CD4-positive, alpha-beta T cell (primary cell): ENCODE measurements at regions not wholly inside any gene's neighbourhood (a gene's known extent, or its start where the extent isn't known, plus 50 kb on each side); places are given as distances from the start of the nearest gene placed in this dataset.

ENCODE experiments used
- ATAC-seq: fragments of 200-7000 bp; cut with Tn5 transposase; one replicate; pipeline ENCODE4 v1.10.0; 2022; ENCODE audit warnings: mild to moderate bottlenecking; ENCODE audit not compliant: poor library complexity
- CTCF ChIA-PET: fragments of 350-600 bp; sonication (Branson Sonifier 250); formaldehyde crosslinking; loops from one replicate; lab custom pipeline; 2021; ENCODE audit warnings: antibody characterized with exemption, inconsistent platforms; lab: Charles Lee
- POLR2A ChIA-PET: fragments of 350-600 bp; sonication (Branson Sonifier 250); formaldehyde crosslinking; loops from one replicate; lab custom pipeline; 2021; ENCODE audit warnings: antibody characterized with exemption, inconsistent platforms; lab: Charles Lee
- DNase-seq, 14 experiments: peaks; one replicate each; pipeline ENCODE4 v3.0.0-alpha.2; 2013 to 2020; ENCODE audit warnings: mixed read lengths in 2 of 14
- H3K27ac ChIP-seq, 2 donors: one replicate each; pipeline versions ENCODE4 v1.5.1 to v1.7.0; 2013; ENCODE audit warnings: low read length in 2 of 2, low read depth in 1 of 2, mild to moderate bottlenecking in 1 of 2
- H3K27me3 ChIP-seq, 2 experiments: 1 replicate in 1 of 2; 2 replicates in 1 of 2; pipeline versions ENCODE4 v1.6.1 to v1.7.0; 2013; ENCODE audit warnings: low read length in 2 of 2, control low read depth in 1 of 2, mild to moderate bottlenecking in 1 of 2, moderate library complexity in 1 of 2; ENCODE audit not compliant: insufficient read depth in 2 of 2, control insufficient read depth in 1 of 2
- H3K36me3 ChIP-seq: one replicate; pipeline ENCODE4 v1.6.1; 2013; ENCODE audit warnings: low read length, control low read depth; ENCODE audit not compliant: insufficient read depth
- H3K4me1 ChIP-seq: one replicate; pipeline ENCODE4 v1.6.1; 2013; ENCODE audit warnings: low read length, control low read depth; ENCODE audit not compliant: insufficient read depth
- H3K4me3 ChIP-seq: one replicate; pipeline ENCODE4 v1.5.1; 2013; ENCODE audit warnings: mild to moderate bottlenecking, low read length, moderate library complexity
- H3K9me3 ChIP-seq, 2 experiments: 1 replicate in 1 of 2; 2 replicates in 1 of 2; pipeline versions ENCODE4 v1.6.1 to v1.7.0; 2013; ENCODE audit warnings: low read length in 2 of 2, mild to moderate bottlenecking in 2 of 2, control low read depth in 1 of 2, moderate library complexity in 1 of 2; ENCODE audit not compliant: control insufficient read depth in 1 of 2, insufficient read depth in 1 of 2
- H3K27ac Mint-ChIP-seq: one replicate; pipeline ENCODE4 v1.8.0; 2020; ENCODE audit warnings: mixed read lengths
- H3K27me3 Mint-ChIP-seq: one replicate; pipeline ENCODE4 v1.8.0; 2021; ENCODE audit warnings: mixed read lengths
- H3K36me3 Mint-ChIP-seq: one replicate; pipeline ENCODE4 v1.8.0; 2021; ENCODE audit warnings: low read depth, mixed read lengths
- H3K4me1 Mint-ChIP-seq: one replicate; pipeline ENCODE4 v1.8.0; 2021; ENCODE audit warnings: low read depth, mixed read lengths
- H3K4me3 Mint-ChIP-seq: one replicate; pipeline ENCODE4 v1.8.0; 2020; ENCODE audit warnings: mild to moderate bottlenecking, mixed read lengths
- H3K9me3 Mint-ChIP-seq: one replicate; pipeline ENCODE4 v1.8.0; 2020; ENCODE audit warnings: mixed read lengths
- intact Hi-C, 2 experiments: fragments of 100-400 bp; cut with DNase I in 1 of 2; cut with micrococcal nuclease in 1 of 2; formaldehyde crosslinking; loops; one replicate each; pipeline versions ENCODE4 v1.15.1 to v1.9.0; 2023 to 2025; cut with DNase I, micrococcal nuclease
- TF ChIP-seq, protein P1 (sequence below): fragments of 200-600 bp; IDR thresholded peaks from one replicate; pipeline ENCODE4 v1.8.0; 2022; ENCODE audit warnings: antibody characterized with exemption, mild to moderate bottlenecking

DNA sequence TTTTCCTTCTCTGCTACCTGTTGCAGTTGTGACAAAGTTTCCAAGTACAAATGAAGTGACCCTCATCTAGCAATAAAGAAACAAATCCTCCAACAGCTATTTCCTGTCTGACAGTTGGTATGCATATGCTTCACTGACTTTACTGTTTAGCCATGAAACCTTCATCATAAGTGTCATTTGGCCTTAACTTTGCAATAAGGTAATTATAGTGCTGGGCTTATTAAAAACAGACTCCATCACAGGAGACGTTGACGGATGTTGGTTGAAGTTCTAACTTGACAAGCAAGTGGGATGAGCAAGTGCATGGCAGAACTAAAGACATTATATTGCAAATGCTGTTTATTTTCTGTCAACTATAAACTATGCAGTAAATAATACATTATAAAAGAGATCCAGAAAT, 425.2 kb downstream of the RPS29 start:
- Histone ChIP-seq H3K36me3 (no peaks in the 10 kb centered on the region), H3K4me3 (no peak overlapping the region), H3K27me3 (no peaks in the 10 kb centered on the region), H3K27ac (no peak overlapping the region), H3K4me1 (no peaks in the 10 kb centered on the region), H3K9me3 (peaks cover 0 to 4% of the 10 kb centered on the region in 2 experiments)
- ATAC-seq (no peak), DNase-seq (no peak)
- Mint-ChIP-seq H3K36me3 (no peaks in the 10 kb centered on the region), H3K4me3 (no peak overlapping the region), H3K27ac (no peak overlapping the region), H3K4me1 (no peaks in the 10 kb centered on the region), H3K27me3 (no peaks in the 10 kb centered on the region), H3K9me3 (peaks cover 3% of the 10 kb centered on the region)
- ChIA-PET POLR2A (no interaction called here), CTCF (no interaction called here)
- TF ChIP-seq, protein P1, sequence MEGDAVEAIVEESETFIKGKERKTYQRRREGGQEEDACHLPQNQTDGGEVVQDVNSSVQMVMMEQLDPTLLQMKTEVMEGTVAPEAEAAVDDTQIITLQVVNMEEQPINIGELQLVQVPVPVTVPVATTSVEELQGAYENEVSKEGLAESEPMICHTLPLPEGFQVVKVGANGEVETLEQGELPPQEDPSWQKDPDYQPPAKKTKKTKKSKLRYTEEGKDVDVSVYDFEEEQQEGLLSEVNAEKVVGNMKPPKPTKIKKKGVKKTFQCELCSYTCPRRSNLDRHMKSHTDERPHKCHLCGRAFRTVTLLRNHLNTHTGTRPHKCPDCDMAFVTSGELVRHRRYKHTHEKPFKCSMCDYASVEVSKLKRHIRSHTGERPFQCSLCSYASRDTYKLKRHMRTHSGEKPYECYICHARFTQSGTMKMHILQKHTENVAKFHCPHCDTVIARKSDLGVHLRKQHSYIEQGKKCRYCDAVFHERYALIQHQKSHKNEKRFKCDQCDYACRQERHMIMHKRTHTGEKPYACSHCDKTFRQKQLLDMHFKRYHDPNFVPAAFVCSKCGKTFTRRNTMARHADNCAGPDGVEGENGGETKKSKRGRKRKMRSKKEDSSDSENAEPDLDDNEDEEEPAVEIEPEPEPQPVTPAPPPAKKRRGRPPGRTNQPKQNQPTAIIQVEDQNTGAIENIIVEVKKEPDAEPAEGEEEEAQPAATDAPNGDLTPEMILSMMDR = no peak
- intact Hi-C loops = no loop called here

DNA sequence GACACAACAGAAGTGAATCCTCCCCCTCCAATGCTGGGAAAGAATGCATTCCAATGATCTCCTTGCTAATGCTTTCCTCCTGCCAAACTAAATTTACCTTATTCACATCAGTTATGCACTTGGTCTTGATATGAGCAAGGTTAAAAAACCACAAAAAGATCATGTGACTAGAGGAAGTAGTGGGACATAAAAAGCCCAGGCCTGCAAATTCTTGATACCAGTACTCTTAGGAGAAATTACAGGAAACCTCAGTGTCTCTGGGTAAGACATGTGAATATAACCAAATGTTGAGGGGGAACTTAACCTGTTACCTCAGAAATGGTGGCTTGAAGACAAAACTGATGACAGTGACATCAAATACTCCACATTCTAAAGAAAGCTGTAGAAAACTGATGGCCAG, 427.1 kb downstream of the RPS29 start:
- ATAC-seq (no peak), DNase-seq (no peak)
- Mint-ChIP-seq H3K36me3 (no peaks in the 10 kb centered on the region), H3K4me3 (no peak overlapping the region), H3K4me1 (no peaks in the 10 kb centered on the region), H3K27ac (no peak overlapping the region), H3K9me3 (peaks cover 3% of the 10 kb centered on the region), H3K27me3 (no peaks in the 10 kb centered on the region)
- Histone ChIP-seq H3K4me3 (no peak overlapping the region), H3K9me3 (peaks cover 0 to 4% of the 10 kb centered on the region in 2 experiments), H3K4me1 (no peaks in the 10 kb centered on the region), H3K36me3 (no peaks in the 10 kb centered on the region), H3K27ac (no peak overlapping the region), H3K27me3 (no peaks in the 10 kb centered on the region)
- CTCF ChIA-PET = no interaction called here
- intact Hi-C loops = no loop called here
- POLR2A ChIA-PET = no interaction called here
- TF ChIP-seq, protein P1 = no peak

DNA sequence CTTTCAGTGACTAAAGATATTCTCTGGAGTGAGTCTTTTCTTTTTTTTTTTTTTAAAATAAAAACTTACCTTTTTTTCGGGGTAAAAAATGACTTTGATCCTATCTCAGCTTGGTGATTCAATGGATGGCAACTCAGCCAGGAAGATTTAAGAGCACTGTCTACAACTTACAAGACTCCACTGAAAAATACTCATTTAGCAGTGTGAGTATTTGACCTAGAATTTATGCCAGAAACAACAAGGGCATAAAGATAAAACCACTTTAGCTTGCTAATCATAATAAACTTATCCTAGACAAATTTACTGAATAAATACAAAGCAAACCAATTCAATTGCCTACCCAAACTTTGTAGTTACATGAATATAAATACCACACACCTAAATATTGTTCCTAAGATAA, 446.6 kb downstream of the RPS29 start:
- H3K27ac Mint-ChIP-seq = no peak overlapping the region
- H3K27me3 ChIP-seq = no peaks in the 10 kb centered on the region
- no peak for ATAC-seq
- no peak overlapping the region for H3K4me3 Mint-ChIP-seq
- TF ChIP-seq, protein P1 = no peak
- no peak overlapping the region for H3K4me3 ChIP-seq
- no peaks in the 10 kb centered on the region for H3K4me1 Mint-ChIP-seq
- no peaks in the 10 kb centered on the region for H3K4me1 ChIP-seq
- intact Hi-C loops = no loop called here
- ChIA-PET POLR2A (no interaction called here), CTCF (no interaction called here)
- H3K27ac ChIP-seq = no peak overlapping the region
- H3K27me3 Mint-ChIP-seq = no peaks in the 10 kb centered on the region
- no peaks in the 10 kb centered on the region for H3K36me3 ChIP-seq
- no peaks in the 10 kb centered on the region for H3K9me3 Mint-ChIP-seq
- no peak for DNase-seq
- H3K9me3 ChIP-seq = no peaks in the 10 kb centered on the region
- no peaks in the 10 kb centered on the region for H3K36me3 Mint-ChIP-seq
